ACC112 (cell line): ENCODE measurements at regions not wholly inside any gene's neighbourhood (a gene's known extent, or its start where the extent isn't known, plus 50 kb on each side); places are given as distances from the start of the nearest gene placed in this dataset.
"Not testable (repeated sequence)": the region's sequence is repeated elsewhere in the genome, so short reads cannot be mapped to it uniquely, and the experiment has no call there.

ENCODE experiments used
- H2AFZ ChIP-seq: fragments of 200-600 bp; sonication (generic); one replicate; pipeline ENCODE4 v1.6.0; 2017; ENCODE audit warnings: antibody characterized with exemption, low read length; ENCODE audit not compliant: unreplicated experiment
- H3K27ac ChIP-seq: fragments of 200-600 bp; sonication (generic); 2 replicates; pipeline ENCODE4 v1.5.1; 2014; ENCODE audit warnings: low read depth, mild to moderate bottlenecking, antibody characterized with exemption, low read length, moderate library complexity
- H3K27me3 ChIP-seq: fragments of 200-600 bp; sonication (generic); 2 replicates; pipeline ENCODE4 v1.6.1; 2014; ENCODE audit warnings: mild to moderate bottlenecking, antibody characterized with exemption, low read length, moderate library complexity, mixed read lengths; ENCODE audit not compliant: insufficient read depth
- H3K36me3 ChIP-seq: fragments of 200-600 bp; sonication (generic); 2 replicates; pipeline ENCODE4 v1.6.1; 2016; ENCODE audit warnings: mild to moderate bottlenecking, antibody characterized with exemption, low read length, moderate library complexity, mixed read lengths; ENCODE audit not compliant: insufficient read depth
- H3K4me1 ChIP-seq: fragments of 200-600 bp; sonication (generic); one replicate; pipeline ENCODE4 v1.6.1; 2016; ENCODE audit warnings: low read length, mixed read lengths; ENCODE audit not compliant: insufficient read depth, unreplicated experiment, control insufficient read depth
- H3K4me3 ChIP-seq: fragments of 200-600 bp; sonication (generic); 2 replicates; pipeline ENCODE4 v1.5.1; 2014; ENCODE audit warnings: mild to moderate bottlenecking, low read depth, low read length
- H3K79me2 ChIP-seq: fragments of 200-600 bp; sonication (generic); one replicate; pipeline ENCODE4 v1.6.0; 2016; ENCODE audit warnings: low read length; ENCODE audit not compliant: control insufficient read depth, unreplicated experiment, insufficient read depth

- no peaks in the 10 kb centered on the region for H3K27me3 ChIP-seq
- no peak overlapping the region for H3K27ac ChIP-seq
- H3K79me2 ChIP-seq: no peaks in the 10 kb centered on the region
- no peaks in the 10 kb centered on the region for H3K4me1 ChIP-seq
- H3K36me3 ChIP-seq: no peaks in the 10 kb centered on the region
- no peak overlapping the region for H3K4me3 ChIP-seq
- no peak overlapping the region for H2AFZ ChIP-seq
These were observed 281.0 kb upstream of the DEPDC1 start for GRCh38 chr1:68777851-68778250.

DNA sequence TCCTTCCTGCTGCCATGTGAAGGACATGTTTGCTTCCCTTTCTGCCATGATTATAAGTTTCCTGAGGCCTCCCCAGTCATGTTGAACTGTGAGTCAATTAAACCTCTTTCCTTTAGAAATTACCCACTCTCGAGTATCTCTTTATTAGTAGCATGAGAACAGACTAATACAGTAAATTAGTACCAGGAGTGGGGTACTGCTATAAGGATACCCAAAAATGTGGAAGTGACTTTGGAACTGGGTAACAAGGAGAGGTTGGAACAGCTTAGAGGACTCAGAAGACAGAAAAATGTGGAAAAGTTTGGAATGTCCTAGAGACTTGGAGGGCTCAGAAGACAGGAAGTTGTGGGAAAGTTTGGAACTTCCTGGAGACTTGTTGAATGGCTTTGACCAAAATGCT, 283.0 kb upstream of the DEPDC1 start:
- not testable (repeated sequence) for H3K4me1 ChIP-seq, H3K27ac ChIP-seq, H3K36me3 ChIP-seq, H2AFZ ChIP-seq, H3K27me3 ChIP-seq, H3K4me3 ChIP-seq, H3K79me2 ChIP-seq

GRCh38 chr1:68780919-68781318, 284.0 kb upstream of the DEPDC1 start:
- no peak overlapping the region for H2AFZ ChIP-seq
- H3K4me1 ChIP-seq: no peaks in the 10 kb centered on the region
- H3K27ac ChIP-seq: no peak overlapping the region
- no peak overlapping the region for H3K4me3 ChIP-seq
- H3K36me3 ChIP-seq: no peaks in the 10 kb centered on the region
- H3K27me3 ChIP-seq: no peaks in the 10 kb centered on the region
- no peaks in the 10 kb centered on the region for H3K79me2 ChIP-seq

DNA sequence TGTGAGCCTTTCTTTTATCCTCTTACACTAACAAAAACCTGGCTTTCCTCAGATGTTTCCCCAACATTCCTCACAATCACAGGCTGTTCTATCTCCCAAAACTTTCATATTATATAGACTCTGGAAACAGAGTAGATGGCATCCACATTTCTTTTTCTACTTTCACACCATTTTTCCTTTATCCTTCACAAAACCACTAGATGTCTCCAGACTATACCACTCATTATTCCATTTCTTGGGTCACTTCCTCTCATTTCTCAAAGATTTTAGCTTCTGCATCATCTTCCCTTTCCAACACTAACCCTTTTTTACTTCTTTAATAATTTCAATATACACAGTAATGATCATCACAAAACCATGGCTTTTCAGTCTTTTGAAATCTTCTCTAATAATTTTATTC, 286.0 kb upstream of the DEPDC1 start:
- Histone ChIP-seq H2AFZ (no peak overlapping the region), H3K4me1 (no peaks in the 10 kb centered on the region), H3K36me3 (no peaks in the 10 kb centered on the region), H3K4me3 (no peak overlapping the region), H3K27me3 (no peaks in the 10 kb centered on the region), H3K79me2 (no peaks in the 10 kb centered on the region), H3K27ac (no peak overlapping the region)

- no peaks in the 10 kb centered on the region for H3K27me3 ChIP-seq
- no peak overlapping the region for H3K4me3 ChIP-seq
- H3K27ac ChIP-seq: no peak overlapping the region
- no peak overlapping the region for H2AFZ ChIP-seq
- H3K79me2 ChIP-seq: no peaks in the 10 kb centered on the region
- H3K4me1 ChIP-seq: no peaks in the 10 kb centered on the region
- no peaks in the 10 kb centered on the region for H3K36me3 ChIP-seq
These were observed 288.4 kb upstream of the DEPDC1 start for GRCh38 chr1:68785328-68785727.

- H3K36me3 ChIP-seq: no peaks in the 10 kb centered on the region
- H2AFZ ChIP-seq: no peak overlapping the region
- H3K79me2 ChIP-seq: no peaks in the 10 kb centered on the region
- no peak overlapping the region for H3K27ac ChIP-seq
- no peaks in the 10 kb centered on the region for H3K27me3 ChIP-seq
- H3K4me1 ChIP-seq: no peaks in the 10 kb centered on the region
- H3K4me3 ChIP-seq: no peak overlapping the region
These were observed 291.9 kb upstream of the DEPDC1 start for GRCh38 chr1:68788762-68789161.

GRCh38 chr1:68791800-68792199, 294.9 kb upstream of the DEPDC1 start:
- Histone ChIP-seq H3K4me3 (no peak overlapping the region), H3K36me3 (no peaks in the 10 kb centered on the region), H3K4me1 (no peaks in the 10 kb centered on the region), H3K27ac (no peak overlapping the region), H2AFZ (no peak overlapping the region), H3K79me2 (no peaks in the 10 kb centered on the region), H3K27me3 (no peaks in the 10 kb centered on the region)

- no peaks in the 10 kb centered on the region for H3K27me3 ChIP-seq
- H3K36me3 ChIP-seq: no peaks in the 10 kb centered on the region
- H3K79me2 ChIP-seq: no peaks in the 10 kb centered on the region
- H2AFZ ChIP-seq: no peak overlapping the region
- no peak overlapping the region for H3K4me3 ChIP-seq
- H3K27ac ChIP-seq: no peak overlapping the region
- H3K4me1 ChIP-seq: no peaks in the 10 kb centered on the region
These were observed 299.1 kb upstream of the DEPDC1 start for GRCh38 chr1:68795956-68796355.

DNA sequence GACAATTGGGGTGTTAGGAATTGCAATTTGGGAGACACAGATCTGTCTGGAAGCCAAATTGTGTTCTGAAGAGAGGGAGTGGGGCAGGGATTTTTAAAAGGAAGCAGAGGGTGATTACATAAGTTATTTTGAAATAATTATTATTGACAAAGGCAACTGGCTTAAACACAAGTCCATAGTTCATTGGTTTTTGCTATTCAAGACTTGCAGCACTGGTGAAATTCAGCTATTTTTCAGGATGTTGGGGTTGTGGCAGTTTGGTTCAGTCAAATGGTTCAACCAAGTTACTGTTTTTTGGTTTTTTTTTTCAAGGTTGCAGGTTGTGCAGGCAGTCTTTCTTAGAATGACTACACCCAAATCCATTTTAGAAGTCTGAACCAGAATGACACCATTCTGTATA, 300.0 kb upstream of the DEPDC1 start:
- no peaks in the 10 kb centered on the region for H3K27me3 ChIP-seq

GRCh38 chr1:68798071-68798470, 301.2 kb upstream of the DEPDC1 start:
- H3K4me3 ChIP-seq: no peak overlapping the region
- no peaks in the 10 kb centered on the region for H3K4me1 ChIP-seq
- H2AFZ ChIP-seq: no peak overlapping the region
- no peaks in the 10 kb centered on the region for H3K27me3 ChIP-seq
- H3K79me2 ChIP-seq: no peaks in the 10 kb centered on the region
- H3K36me3 ChIP-seq: no peaks in the 10 kb centered on the region
- no peak overlapping the region for H3K27ac ChIP-seq

More for the DNA sequence above, 300.0 kb upstream of the DEPDC1 start:
- Histone ChIP-seq H3K4me3 (no peak overlapping the region), H3K36me3 (no peaks in the 10 kb centered on the region), H3K27ac (no peak overlapping the region), H2AFZ (no peak overlapping the region), H3K79me2 (no peaks in the 10 kb centered on the region), H3K4me1 (no peaks in the 10 kb centered on the region)

DNA sequence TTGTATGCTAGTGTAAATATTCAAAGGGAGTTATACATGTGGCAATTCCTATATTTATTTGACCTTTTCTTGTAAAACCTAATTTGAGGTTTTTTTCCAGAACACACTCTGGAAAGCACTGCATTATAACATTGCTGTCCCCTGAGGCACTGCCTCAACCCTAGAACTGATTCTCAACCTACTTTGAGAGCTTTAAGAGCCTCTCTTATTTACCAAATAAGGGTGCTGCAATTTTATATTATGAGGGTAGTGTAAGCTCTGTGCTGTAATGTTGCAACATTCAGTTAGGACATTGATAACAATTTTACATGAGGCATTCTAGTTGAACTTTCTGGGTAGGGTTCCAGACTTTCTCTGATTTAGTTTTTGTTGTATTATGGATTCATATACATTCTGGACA, 302.2 kb upstream of the DEPDC1 start:
- Histone ChIP-seq H3K4me1 (no peaks in the 10 kb centered on the region), H3K27ac (no peak overlapping the region), H3K4me3 (no peak overlapping the region), H3K27me3 (no peaks in the 10 kb centered on the region), H2AFZ (no peak overlapping the region), H3K36me3 (no peaks in the 10 kb centered on the region), H3K79me2 (no peaks in the 10 kb centered on the region)

DNA sequence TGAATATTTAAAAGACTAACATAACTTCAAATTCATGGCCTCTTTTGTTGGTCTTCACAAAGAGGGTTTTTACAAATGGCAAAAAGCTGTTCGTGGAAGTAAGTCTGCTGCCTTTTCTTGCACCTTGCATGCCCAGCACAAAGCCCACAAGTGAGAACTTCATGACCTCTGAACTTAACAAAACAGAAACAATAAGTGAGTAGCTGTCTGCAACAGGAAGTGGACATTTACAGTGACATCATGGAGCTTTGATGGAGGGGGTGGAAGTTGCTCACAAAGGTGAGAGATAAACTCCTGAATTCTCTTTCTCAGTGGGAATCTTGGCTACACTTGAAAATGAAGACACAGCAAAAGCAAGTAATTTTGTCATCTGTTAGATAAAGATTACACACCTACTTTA, 303.3 kb upstream of the DEPDC1 start:
- H3K27ac ChIP-seq: no peak overlapping the region
- no peaks in the 10 kb centered on the region for H3K4me1 ChIP-seq
- no peaks in the 10 kb centered on the region for H3K36me3 ChIP-seq
- no peaks in the 10 kb centered on the region for H3K27me3 ChIP-seq
- no peaks in the 10 kb centered on the region for H3K79me2 ChIP-seq
- no peak overlapping the region for H3K4me3 ChIP-seq
- H2AFZ ChIP-seq: no peak overlapping the region
